DMS153 treated with DMSO at 0.1 percent for 48 hours (cell line): ENCODE measurements at regions not wholly inside any gene's neighbourhood (a gene's known extent, or its start where the extent isn't known, plus 50 kb on each side); places are given as distances from the start of the nearest gene placed in this dataset.

Experiments
- DNase-seq: peaks from one replicate; lab custom pipeline; 2025; ENCODE audit not compliant: unreplicated experiment; lab: John Stamatoyannopoulos, UW

DNA sequence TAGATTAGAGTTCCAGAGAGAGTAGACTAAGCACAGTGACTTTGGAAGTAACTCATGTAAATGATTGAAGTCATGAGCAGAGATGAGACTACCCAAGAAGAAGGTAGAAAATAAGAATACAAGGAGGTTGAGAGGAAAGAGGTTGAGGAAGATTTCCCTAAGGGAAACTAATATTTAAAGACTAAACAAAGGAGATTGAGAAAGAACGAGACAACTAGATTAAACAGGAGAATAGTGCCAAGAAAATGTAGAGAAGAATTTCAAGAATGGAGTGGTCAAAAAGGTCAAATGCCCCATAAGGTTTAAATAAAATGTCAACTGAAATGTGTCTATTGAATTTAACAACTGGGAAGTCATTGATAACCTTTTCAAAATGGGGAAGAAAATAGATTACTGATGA, 59.0 kb downstream of the RPS29 start:
- DNase-seq, result no peak

DNA sequence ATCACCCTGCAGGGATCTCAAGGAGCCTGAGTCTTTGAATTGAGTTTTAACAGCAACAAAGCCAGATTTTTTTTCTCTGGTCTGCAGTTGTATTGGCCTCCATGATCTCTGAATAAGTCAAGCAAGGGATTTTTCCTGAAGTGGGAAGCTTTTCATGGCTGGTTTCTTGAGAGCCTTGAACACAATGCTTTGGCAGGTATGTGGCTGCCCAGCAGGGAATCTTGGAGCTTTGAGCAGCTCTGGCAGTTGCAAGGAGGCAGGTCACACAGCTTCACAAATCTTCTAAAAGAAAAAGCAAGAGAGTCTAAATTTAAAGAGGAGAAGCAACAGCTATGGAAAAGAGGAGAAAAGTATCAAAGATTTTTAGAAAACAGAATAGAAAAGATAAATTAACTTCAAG, 60.1 kb downstream of the RPS29 start:
- DNase-seq, result no peak

GRCh38 chr14:49516286-49516685, 69.9 kb downstream of the RPS29 start:
- no peak for DNase-seq

GRCh38 chr14:49512571-49512970, 73.6 kb downstream of the RPS29 start:
- no peak for DNase-seq

DNA sequence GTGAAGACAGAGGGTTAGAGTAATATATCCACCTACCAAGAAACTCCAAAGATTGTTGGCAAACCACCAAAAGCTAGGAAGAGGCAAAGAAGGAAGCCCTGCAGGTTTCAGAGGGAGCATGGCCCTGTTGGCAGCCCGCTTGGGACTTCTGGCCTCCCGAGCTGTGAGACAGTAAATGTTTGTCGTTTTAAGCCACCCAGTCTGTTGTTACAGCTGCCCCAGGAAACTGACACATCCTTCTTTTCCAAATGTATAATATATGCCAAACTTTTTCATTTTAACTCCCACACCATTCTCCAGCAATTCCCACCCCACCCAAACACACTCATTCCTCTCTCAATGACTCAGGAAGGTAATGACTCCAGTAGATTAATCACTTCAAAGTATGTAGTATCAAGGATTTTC, 74.0 kb downstream of the RPS29 start:
- no peak for DNase-seq

- no peak for DNase-seq
These were observed 78.1 kb downstream of the RPS29 start for GRCh38 chr14:49508124-49508523.

DNA sequence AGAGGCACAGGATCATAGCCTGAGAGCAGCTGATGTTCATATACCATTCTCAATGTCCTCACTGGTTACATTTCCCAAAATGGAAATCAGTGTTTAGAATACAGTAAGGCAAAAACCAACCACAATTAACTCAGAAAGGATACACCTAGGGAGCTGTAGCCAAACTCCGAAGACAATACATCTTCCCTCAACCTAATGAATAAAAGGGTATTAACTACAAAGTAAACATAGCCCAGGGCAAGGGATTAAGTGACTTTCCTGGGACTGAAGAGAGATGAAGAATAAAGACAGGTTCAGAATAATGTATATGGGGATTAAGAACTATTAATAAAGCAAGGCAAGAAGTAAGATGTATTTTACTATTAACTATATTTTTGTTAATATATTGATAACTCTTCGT, 79.5 kb downstream of the RPS29 start:
- no peak for DNase-seq

DNA sequence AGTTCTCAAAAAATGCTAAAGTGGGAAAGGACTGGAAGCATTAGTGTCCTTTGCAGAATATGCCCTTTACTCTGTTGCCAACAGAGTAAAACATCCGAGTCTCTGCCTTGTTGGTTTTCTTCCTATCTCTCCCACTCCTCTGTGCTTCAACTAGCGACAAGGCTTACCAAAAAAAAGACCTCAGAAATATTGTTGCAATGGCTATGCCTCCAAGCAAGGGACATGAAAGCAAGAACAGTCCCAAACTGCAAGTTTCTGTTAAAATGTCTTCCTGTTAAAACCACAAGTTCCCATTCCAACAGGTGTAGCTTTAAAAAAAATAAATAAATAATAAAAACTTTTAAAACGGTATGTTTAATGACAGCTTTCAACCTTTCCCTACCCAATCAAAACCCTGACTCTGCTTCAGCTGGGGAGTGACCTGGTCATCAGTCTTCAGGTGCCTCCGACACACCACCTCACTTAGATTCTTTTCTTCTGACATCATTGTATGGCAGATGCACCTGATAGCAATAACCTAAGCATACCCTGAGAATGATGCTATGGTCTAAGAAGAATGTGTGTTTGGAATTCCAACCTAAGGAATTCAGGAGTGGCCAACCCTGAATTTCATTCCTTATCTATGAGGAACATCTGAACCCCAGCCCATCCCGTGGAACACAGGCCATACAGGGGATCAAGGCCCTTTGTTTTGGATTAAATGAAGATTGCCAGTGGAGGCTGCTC, 81.0 kb downstream of the RPS29 start:
- DNase-seq, result no peak

GRCh38 chr14:49497725-49498348, 88.3 kb downstream of the RPS29 start:
- peak; percentile 41 for DNase-seq

- DNase-seq, result no peak
These were observed 88.9 kb downstream of the RPS29 start for GRCh38 chr14:49497267-49497666.

- DNase-seq, result no peak
These were observed 91.3 kb downstream of the RPS29 start for GRCh38 chr14:49494836-49495235.

- no peak for DNase-seq
These were observed 92.6 kb downstream of the RPS29 start for GRCh38 chr14:49493557-49493956.

- no peak for DNase-seq
These were observed 94.0 kb downstream of the RPS29 start for GRCh38 chr14:49492151-49492550.

DNA sequence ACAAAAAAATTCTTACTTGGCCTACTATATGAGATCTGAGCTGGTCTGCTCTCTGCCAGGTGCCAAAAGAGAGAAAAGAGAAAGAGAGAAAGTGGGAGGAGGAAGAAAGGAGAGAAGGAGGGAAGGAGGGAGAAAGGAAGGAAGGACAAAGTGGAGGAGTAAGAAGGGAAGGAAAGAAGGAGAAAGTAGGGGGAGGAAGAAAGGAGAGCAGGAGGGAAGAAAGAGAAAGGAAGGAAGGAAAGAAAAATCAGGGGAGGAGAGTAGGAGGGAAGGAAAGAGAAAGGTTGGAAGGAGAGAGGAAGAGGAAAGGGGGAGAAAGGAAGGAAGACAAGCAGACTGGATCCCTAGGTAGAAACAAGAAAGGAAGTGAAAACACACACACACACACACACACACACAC, 96.8 kb downstream of the RPS29 start:
- DNase-seq, result no peak

- no peak for DNase-seq
These were observed 98.9 kb downstream of the RPS29 start for GRCh38 chr14:49487238-49487637.

- DNase-seq, result no peak
These were observed 100.9 kb downstream of the RPS29 start for GRCh38 chr14:49485290-49485689.

DNA sequence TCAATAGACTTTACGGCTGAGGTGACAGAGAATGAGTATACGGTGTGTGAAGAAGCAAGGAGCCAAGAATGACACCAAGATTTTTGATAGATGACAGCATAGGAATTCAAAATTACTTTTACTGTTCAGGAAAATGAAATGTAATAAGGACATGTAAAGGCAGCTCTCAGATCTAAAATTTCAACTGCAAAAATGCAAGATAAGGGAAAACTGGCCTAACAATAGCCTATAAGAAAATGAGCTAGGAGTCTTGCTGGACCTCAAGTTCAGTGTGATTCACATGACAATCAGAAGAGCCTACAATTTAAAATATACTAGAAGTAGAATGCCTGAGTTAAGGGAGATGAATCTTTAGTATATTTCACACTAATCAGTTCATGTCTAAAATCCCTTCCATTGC, 102.0 kb downstream of the RPS29 start:
- DNase-seq, result no peak

- DNase-seq, result no peak
These were observed 102.9 kb downstream of the RPS29 start for GRCh38 chr14:49483268-49483667.

DNA sequence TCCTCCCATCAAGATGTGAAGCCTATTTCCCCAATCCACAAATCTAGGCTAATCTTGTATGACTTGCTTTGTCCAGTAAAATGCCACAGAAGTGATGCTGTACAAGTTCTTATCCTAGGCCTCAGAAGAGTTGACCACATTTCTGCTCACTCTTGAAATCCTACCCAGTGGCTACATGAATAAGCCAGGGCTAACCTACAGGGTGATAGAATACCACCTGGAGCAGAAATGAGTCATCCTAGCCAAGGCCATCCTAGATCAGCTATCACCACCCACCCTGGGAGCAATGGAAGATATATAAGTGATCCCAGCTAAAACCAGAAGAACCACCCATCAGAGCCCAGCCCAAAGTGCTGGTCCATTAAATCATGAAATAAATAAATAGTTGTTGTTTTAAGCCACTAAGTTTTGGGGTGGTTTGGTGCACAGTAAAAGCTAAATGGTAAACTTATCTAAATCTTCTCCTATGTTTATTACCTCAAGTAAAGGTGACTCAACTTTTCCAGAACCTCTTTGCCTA, 105.1 kb downstream of the RPS29 start:
- no peak for DNase-seq

GRCh38 chr14:49480053-49480760, 106.0 kb downstream of the RPS29 start:
- no peak for DNase-seq

GRCh38 chr14:49479432-49479831, 106.7 kb downstream of the RPS29 start:
- DNase-seq, result no peak

DNA sequence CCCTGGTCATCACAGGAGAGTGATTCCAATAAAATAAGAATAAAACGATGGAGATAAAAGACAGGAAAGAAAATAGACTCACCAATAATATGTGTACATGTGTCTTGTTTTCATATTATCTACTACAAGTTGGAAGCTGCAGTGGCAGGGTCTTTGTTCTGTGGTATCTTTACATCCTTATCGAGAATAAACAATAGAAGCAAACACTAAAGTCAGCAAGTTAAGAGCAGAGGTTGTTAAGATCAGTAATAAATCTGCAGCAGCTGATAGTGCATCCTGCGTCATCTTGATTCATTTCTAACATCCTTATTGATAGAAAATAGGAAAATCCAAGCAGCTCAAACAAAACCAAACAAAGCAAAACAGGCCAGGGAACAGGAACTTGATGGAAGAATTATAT, 107.4 kb downstream of the RPS29 start:
- DNase-seq, result no peak
